ENCODE measurements at regions not wholly inside any gene's neighbourhood (a gene's known extent, or its start where the extent isn't known, plus 50 kb on each side); places are given as distances from the start of the nearest gene placed in this dataset.

DNA sequence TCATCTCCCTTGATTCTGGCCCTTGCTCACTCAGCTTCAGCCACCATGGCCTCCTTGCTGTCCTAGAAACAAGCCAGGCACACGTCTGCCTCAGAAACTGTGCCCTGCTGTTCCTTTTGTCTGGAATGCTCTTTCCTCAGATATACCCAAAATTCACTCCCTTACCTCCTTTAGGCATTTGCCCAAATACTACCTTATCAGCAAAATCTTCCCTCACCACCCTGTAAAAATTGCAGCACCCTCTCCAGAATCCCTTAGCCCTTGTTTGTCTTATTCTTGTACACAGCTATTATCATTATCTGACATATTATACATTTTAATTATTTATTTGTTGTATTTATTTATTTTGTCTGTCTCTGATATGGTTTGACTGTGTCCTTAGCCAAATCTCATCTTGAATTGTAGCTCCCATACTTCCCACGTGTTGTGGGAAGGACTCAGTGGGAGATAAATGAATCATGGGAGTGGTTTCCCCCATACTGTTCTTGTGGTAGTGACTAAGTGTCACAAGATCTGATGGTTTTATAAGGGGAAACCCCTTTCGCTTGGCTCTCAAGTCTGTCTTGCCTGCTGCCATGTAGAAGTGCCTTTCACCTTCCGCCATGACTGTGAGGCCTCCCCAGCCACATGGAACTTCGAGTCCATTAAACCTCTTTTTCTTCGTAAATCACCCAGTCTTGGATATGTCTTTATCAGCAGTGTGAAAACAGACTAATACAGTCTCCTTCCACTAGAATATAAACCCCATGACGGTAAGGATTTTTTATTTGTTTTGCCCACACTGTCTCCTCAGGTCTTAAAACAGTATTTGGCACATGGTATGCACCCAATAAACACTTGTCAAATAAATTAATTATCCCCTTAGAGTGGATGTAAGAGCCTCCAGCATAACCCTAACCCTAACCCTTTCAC, 60.0 kb upstream of the STT3B start:
- no peak for DNase-seq (ENCODE audit: extremely low spot score, unreplicated experiment)
- Mint-ChIP-seq H3K36me3 (ENCODE audit: unreplicated experiment) (no peaks in the 10 kb centered on the region), H3K27me3 (ENCODE audit: unreplicated experiment) (peaks cover 21% of the 10 kb centered on the region), H3K9me3 (ENCODE audit: unreplicated experiment) (peaks cover 4% of the 10 kb centered on the region), H3K4me3 (ENCODE audit: unreplicated experiment) (no peak overlapping the region), H3K4me1 (ENCODE audit: unreplicated experiment) (no peaks in the 10 kb centered on the region), H3K27ac (ENCODE audit: unreplicated experiment) (no peak overlapping the region)
- TF ChIP-seq, protein P1, sequence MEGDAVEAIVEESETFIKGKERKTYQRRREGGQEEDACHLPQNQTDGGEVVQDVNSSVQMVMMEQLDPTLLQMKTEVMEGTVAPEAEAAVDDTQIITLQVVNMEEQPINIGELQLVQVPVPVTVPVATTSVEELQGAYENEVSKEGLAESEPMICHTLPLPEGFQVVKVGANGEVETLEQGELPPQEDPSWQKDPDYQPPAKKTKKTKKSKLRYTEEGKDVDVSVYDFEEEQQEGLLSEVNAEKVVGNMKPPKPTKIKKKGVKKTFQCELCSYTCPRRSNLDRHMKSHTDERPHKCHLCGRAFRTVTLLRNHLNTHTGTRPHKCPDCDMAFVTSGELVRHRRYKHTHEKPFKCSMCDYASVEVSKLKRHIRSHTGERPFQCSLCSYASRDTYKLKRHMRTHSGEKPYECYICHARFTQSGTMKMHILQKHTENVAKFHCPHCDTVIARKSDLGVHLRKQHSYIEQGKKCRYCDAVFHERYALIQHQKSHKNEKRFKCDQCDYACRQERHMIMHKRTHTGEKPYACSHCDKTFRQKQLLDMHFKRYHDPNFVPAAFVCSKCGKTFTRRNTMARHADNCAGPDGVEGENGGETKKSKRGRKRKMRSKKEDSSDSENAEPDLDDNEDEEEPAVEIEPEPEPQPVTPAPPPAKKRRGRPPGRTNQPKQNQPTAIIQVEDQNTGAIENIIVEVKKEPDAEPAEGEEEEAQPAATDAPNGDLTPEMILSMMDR (IDR thresholded peaks at IDR 0.05): no peak

DNA sequence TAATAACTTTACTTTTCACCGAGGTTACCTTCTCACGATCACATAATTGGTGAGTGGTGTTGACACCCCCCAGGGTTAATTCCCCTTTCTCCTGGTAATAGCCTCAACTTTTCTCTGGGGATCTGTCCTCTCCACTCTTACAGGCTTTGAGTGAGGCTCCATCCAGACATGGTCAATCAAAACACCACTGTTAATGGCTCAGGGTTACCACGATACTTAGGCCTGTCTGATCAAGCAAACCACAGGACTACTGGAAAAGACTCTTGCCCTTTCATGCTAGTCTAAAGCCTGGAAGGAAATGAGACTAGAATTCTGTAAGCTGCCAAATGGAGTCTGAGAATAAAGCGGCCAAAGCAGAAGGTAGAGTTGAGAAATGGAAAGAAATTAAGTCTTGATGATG, 56.5 kb upstream of the STT3B start:
- Mint-ChIP-seq H3K27me3 (ENCODE audit: unreplicated experiment) (peaks cover 33% of the 10 kb centered on the region), H3K9me3 (ENCODE audit: unreplicated experiment) (peaks cover 10% of the 10 kb centered on the region), H3K4me3 (ENCODE audit: unreplicated experiment) (no peak overlapping the region), H3K36me3 (ENCODE audit: unreplicated experiment) (no peaks in the 10 kb centered on the region), H3K4me1 (ENCODE audit: unreplicated experiment) (no peaks in the 10 kb centered on the region), H3K27ac (ENCODE audit: unreplicated experiment) (no peak overlapping the region)
- TF ChIP-seq, protein P1 (IDR thresholded peaks at IDR 0.05): no peak
- DNase-seq (ENCODE audit: extremely low spot score, unreplicated experiment): no peak

DNA sequence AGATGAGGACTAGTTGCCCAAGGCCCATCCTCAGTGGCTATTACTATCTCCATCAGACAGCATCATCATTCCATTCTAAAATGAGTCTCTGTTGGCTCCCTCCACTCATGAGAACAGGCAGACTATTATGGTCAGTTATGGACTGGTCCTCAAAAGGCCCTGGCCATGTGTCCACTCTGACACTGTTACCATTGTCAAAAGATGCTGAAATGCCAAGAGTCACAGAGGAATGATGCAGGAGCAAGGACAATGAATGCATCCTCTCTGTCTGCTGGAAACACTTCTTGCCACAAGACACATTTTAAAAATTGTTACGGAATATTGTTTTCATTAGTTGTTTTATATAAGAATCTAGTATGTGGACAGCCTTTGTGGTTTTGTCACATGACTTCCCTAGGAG, 53.3 kb upstream of the STT3B start:
- no peak for DNase-seq (ENCODE audit: extremely low spot score, unreplicated experiment)
- H3K9me3 Mint-ChIP-seq (ENCODE audit: unreplicated experiment): peaks cover 6% of the 10 kb centered on the region
- TF ChIP-seq, protein P1 (IDR thresholded peaks at IDR 0.05): no peak
- H3K27me3 Mint-ChIP-seq (ENCODE audit: unreplicated experiment): peaks cover 38% of the 10 kb centered on the region
- H3K4me3 Mint-ChIP-seq (ENCODE audit: unreplicated experiment): no peak overlapping the region
- H3K4me1 Mint-ChIP-seq (ENCODE audit: unreplicated experiment): no peaks in the 10 kb centered on the region
- H3K36me3 Mint-ChIP-seq (ENCODE audit: unreplicated experiment): no peaks in the 10 kb centered on the region
- H3K27ac Mint-ChIP-seq (ENCODE audit: unreplicated experiment): no peak overlapping the region

DNA sequence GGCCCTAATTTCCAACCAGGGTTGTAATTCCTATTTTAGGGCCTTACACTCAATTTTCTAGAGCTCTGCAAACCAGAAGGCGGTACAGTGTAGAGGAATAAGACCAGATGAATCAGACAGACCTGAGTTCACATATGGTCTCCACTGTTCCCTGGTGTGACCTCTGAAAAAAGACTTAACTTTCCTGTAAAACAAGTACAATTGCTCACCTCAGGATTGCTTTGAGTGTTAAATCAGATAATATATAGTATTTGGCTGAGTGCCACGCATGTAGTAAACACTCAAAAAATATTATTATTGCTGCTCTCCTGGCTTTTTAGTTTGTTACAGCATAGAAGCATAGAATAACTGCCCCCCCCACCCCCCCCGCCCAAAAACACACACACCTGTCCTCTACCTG, 51.0 kb upstream of the STT3B start:
- H3K27ac Mint-ChIP-seq (ENCODE audit: unreplicated experiment): no peak overlapping the region
- H3K4me3 Mint-ChIP-seq (ENCODE audit: unreplicated experiment): no peak overlapping the region
- H3K27me3 Mint-ChIP-seq (ENCODE audit: unreplicated experiment): peaks cover 33% of the 10 kb centered on the region
- no peaks in the 10 kb centered on the region for H3K36me3 Mint-ChIP-seq (ENCODE audit: unreplicated experiment)
- peaks cover 6% of the 10 kb centered on the region for H3K9me3 Mint-ChIP-seq (ENCODE audit: unreplicated experiment)
- H3K4me1 Mint-ChIP-seq (ENCODE audit: unreplicated experiment): no peaks in the 10 kb centered on the region
- TF ChIP-seq, protein P1 (IDR thresholded peaks at IDR 0.05): no peak
- no peak for DNase-seq (ENCODE audit: extremely low spot score, unreplicated experiment)

DNA sequence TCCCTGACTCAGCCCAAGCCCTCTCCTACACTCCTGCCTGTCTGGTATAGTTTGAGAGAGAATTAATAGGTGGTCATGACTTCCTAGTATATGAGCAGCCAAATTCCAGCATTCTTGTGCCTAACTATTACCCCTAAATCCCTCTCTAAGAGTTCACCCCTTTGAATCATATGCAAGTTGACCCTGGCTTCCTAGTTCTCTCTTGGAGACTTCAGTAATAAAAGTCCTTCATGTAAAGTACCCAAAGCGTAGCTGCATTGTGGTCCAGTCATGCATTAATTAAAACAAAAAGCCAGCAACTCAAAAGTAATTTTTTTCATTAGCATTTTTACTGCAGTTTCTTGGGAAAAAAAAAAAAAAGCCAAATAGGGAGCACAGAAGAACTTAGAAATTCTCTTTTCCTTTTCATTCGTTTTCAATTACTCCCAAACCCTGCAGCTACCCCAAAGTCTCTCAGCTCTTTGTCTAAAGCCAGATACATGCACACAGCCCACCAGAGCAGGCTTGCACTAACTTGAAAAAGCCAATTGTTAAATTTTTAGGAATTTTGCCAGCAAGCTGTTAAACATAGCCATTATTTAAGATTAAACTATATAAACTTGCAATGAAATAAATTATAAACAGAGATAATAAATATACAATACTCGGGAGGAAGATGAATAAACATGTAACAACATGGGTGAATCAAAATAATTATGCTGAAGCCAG, 50.1 kb upstream of the STT3B start:
- DNase-seq (ENCODE audit: extremely low spot score, unreplicated experiment): no peak
- TF ChIP-seq, protein P1 (IDR thresholded peaks at IDR 0.05): no peak
- Mint-ChIP-seq H3K27ac (ENCODE audit: unreplicated experiment) (no peak overlapping the region), H3K27me3 (ENCODE audit: unreplicated experiment) (peaks cover 28% of the 10 kb centered on the region), H3K36me3 (ENCODE audit: unreplicated experiment) (no peaks in the 10 kb centered on the region), H3K4me1 (ENCODE audit: unreplicated experiment) (no peaks in the 10 kb centered on the region), H3K4me3 (ENCODE audit: unreplicated experiment) (no peak overlapping the region), H3K9me3 (ENCODE audit: unreplicated experiment) (peaks cover 6% of the 10 kb centered on the region)

Measured in osteocyte (in vitro differentiated cells).